ENCODE measurements at regions not wholly inside any gene's neighbourhood (a gene's known extent, or its start where the extent isn't known, plus 50 kb on each side); places are given as distances from the start of the nearest gene placed in this dataset.

- TF ChIP-seq CTCF (IDR thresholded peaks at IDR 0.05) (no peak), EP300 (IDR thresholded peaks at IDR 0.05) (no peak)
Measured at GRCh38 chr7:54968018-54968417, 50.8 kb upstream of the EGFR start.
